HG03280 (cell line): ENCODE measurements at regions not wholly inside any gene's neighbourhood (a gene's known extent, or its start where the extent isn't known, plus 50 kb on each side); places are given as distances from the start of the nearest gene placed in this dataset.

ENCODE experiments used
- ATAC-seq: cut with Tn5 transposase; IDR thresholded peaks from one replicate; pipeline ENCODE4 v1.9.1; 2021; ENCODE audit warnings: mild to moderate bottlenecking, moderate library complexity; ENCODE audit not compliant: unreplicated experiment

DNA sequence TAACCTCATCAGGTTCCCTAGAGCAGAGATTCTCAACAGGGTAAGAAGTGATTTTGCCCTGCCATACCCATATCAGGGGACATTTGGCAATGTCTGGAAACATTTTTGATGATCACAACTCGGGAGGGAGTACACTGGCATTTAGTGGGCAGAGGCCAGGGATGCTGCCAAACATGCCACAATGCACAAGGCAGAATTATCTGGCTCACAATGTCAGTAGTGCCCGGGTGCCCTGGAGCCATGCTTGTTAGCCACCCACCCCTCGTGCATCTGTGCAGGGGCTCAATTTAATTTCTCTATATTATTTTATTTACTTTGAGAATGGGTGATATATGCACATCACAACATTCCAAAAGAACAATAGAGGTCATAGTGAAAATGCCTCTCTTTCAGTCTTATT, 82.0 kb upstream of the DHX15 start:
- no peak for ATAC-seq

DNA sequence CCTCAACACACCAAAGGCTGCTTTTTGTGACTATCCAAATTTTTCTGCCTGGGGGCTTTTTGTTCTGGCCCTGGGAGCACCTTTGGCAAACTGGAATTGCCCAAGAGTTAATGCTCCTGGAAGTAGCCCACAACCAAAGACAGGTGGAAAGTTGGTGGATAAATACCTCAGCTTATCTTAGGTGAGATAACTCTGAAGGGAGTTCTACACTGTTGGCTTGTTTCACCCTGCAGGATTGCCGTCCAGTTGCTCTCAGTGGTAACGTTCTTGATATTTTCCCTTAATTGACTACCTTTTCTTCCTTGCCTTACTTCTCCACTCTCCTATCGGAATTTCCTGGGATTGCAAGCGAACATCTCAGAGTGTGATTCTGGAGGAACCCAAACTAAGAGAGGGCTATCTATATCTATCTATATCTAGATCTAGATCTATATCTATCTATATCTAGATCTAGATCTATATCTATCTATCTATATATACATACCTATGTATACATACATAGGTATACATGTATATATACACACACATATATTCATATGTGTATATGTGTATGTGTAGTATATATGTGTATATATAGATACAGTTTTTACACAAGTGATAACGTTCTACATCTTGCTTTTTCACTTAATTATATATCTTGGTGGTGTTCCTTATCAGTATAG, 82.6 kb upstream of the DHX15 start:
- ATAC-seq: no peak

- ATAC-seq: no peak
Observed at GRCh38 chr4:24668956-24669355, 84.6 kb upstream of the DHX15 start.

- no peak for ATAC-seq
Observed at GRCh38 chr4:24669751-24670150, 85.4 kb upstream of the DHX15 start.

DNA sequence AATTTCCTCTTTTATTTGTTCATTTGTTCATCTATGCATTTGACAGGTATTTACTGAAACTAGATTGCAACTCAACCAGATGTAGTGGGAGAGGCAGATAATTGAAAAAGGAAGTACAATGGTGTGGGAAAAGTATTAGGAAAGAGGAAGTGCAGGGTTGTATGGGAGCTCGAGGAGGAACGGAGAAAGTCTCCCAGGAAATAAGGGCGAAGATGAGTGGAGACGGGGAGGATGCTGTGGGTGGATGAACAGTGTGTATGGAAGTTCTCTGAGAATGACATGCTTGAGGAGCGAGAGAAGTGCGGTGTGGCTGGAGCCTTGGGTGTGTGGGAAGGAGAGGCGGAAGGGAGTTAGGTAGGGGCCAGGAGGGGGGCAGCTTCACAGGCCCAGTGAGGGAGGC, 87.5 kb upstream of the DHX15 start:
- ATAC-seq: no peak

- no peak for ATAC-seq
Observed at GRCh38 chr4:24672880-24673279, 88.5 kb upstream of the DHX15 start.

DNA sequence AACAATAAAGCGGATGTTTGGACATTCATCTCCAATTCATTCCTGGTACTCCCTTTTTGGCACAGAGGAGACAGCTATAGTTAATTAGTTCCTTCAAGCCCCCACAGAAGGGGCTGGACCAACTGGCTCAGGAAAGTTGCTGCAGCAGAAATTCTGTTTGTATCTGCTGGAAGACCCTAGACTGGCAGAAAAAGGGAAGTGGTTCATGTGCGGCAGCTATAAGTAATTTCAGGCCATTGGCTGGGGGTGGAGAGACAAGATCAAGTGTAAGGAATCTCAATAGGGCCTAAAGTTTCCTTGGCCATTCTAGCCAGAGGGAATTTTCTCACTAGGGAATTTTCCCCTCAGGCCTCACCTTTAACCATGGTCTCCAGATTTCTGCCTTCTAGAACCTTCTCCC, 89.9 kb upstream of the DHX15 start:
- ATAC-seq: no peak

GRCh38 chr4:24675721-24676389, 91.5 kb upstream of the DHX15 start:
- no peak for ATAC-seq

- no peak for ATAC-seq
Observed at GRCh38 chr4:24677909-24678308, 93.6 kb upstream of the DHX15 start.

DNA sequence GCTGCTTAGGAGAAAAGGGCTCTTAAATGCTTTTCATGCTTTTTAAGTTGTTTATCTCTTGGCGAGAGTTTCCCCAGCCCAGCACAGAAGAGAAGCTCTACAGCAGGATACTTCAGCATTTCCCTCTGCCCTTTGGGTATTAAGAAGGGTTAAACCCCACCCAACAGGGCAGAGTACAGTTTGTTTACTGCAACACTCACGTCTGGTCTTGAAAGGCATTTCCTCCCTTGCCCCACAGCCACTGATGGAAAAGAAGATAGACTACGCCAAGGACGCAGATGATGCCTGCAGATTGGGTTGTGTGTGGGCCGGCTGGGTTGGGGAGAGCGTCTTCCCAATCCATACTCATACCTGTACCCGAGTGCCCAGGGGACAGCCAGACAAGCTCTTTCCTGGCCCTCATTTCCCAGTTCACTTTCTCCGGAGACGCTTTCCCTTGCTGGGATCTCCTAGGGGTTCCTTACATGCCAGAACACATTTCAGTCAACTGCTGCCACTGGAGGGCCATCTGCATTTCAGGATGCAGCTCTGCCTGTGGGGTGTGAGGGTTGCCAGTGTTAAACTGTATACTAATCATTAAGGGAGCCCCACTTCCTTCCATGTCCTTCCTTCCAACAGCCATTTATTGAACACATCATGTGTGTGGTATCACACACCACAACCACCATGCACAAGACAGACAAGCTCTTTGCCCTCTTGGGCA, 96.5 kb upstream of the DHX15 start:
- ATAC-seq: no peak

DNA sequence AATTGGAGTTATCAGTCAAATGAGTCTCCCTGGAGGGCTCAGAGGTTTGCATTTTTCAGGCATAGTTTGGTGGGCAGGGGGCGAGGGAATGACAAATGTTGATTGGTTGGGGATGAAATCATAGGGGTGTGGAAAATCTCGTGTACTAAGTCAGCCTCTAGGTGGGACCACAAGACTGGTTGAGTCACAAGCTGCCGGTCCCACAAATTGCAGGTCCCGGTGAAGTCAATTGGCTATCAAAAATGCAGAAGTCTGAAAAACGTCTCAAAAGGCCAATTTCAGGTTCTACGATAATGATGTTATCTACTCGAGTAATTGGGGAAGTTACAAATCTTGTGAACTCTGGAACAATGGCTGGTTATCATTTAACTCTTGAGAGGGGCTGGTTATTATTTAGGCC, 98.8 kb upstream of the DHX15 start:
- no peak for ATAC-seq

- ATAC-seq: no peak
Observed at GRCh38 chr4:24686866-24687692, 102.7 kb upstream of the DHX15 start.

GRCh38 chr4:24688453-24688852, 104.1 kb upstream of the DHX15 start:
- no peak for ATAC-seq

DNA sequence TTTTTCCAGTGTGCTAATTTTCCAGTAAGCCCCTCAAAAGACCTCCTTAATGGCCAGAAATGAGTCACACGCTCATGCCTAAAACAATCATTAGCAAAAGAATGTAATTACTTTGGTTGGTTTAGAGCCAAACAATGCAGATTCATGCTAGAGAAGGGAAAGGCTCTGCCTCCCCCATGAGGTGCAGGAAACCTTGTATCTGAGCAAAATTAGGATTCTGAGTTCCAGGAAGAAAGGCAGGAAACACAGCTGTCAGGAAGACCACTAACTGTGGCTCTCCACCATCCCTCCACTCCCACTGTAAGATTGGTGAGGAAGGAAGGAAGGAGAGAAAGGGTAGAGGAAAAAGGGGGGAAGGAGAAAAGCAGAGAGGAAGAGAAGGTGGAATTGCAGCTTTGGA, 104.9 kb upstream of the DHX15 start:
- no peak for ATAC-seq

- no peak for ATAC-seq
Observed at GRCh38 chr4:24690436-24690835, 104.9 kb upstream of the SOD3 start.

- ATAC-seq: no peak
Observed at GRCh38 chr4:24693636-24694035, 101.7 kb upstream of the SOD3 start.

- no peak for ATAC-seq
Observed at GRCh38 chr4:24700118-24700517, 95.3 kb upstream of the SOD3 start.

GRCh38 chr4:24701683-24702082, 93.7 kb upstream of the SOD3 start:
- ATAC-seq: no peak

GRCh38 chr4:24702281-24702680, 93.1 kb upstream of the SOD3 start:
- ATAC-seq: no peak

GRCh38 chr4:24703298-24703697, 92.1 kb upstream of the SOD3 start:
- no peak for ATAC-seq

DNA sequence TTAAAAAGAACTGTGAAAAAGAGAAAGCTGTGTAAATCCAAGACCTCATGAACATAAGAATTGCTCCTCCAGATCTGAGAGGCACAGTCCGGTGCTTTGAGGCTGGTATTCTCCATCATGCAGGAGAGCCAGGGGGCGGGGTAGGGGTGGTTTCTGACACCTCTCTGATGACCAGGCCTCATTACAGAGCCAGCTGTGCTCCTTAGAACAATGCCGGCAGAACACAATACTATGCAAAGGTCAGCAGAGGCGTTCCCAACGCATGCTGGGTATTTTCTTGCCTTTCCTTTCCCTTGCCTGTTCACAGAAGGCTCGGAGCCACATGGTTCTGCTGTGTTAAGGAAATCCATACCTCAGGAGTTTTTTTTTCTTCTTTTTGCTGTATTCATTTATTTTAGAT, 91.2 kb upstream of the SOD3 start:
- ATAC-seq: no peak
